ENCODE measurements at regions not wholly inside any gene's neighbourhood (a gene's known extent, or its start where the extent isn't known, plus 50 kb on each side); places are given as distances from the start of the nearest gene placed in this dataset.

DNA sequence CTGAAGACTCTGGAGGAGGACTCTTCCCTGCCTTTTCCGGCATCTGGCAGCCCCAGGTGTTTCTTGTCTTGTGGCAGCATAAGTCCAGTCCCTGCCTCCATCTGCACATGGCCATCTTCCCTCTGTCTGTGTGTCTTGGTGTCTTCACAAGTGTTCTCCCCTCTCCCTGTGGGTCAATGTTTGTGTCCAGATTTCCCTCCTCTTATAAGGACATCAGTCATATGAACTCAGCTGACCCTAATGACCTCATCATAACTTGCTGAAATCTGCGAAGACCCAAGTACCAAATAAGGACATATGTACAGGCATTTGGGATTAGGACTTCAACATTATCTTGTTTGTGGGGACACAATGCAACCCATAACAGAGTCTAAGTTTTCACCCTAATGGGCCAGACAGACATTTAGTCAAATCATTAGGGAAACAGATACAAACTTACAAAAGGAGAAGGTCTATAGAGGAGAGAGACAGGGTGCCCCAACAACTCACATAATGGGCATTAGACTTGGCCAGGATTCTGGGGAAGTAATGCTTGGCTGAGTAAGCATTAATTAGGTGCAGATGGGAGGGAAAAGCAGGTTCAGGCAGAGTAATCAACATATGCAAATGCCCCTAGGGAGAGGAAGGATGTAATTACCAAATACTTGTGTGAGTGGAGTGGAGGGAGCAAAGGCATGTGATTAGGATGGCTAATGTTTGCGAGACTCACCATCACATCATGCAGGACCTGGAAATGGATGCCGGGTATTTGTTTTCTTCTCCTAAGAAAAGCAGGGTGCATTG lies 372.8 kb upstream of the TBL1XR1 start:
- TF ChIP-seq, protein P1, sequence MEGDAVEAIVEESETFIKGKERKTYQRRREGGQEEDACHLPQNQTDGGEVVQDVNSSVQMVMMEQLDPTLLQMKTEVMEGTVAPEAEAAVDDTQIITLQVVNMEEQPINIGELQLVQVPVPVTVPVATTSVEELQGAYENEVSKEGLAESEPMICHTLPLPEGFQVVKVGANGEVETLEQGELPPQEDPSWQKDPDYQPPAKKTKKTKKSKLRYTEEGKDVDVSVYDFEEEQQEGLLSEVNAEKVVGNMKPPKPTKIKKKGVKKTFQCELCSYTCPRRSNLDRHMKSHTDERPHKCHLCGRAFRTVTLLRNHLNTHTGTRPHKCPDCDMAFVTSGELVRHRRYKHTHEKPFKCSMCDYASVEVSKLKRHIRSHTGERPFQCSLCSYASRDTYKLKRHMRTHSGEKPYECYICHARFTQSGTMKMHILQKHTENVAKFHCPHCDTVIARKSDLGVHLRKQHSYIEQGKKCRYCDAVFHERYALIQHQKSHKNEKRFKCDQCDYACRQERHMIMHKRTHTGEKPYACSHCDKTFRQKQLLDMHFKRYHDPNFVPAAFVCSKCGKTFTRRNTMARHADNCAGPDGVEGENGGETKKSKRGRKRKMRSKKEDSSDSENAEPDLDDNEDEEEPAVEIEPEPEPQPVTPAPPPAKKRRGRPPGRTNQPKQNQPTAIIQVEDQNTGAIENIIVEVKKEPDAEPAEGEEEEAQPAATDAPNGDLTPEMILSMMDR (IDR thresholded peaks at IDR 0.05; ENCODE audit: low read depth, low read length) = no peak
- TF ChIP-seq, protein P2, sequence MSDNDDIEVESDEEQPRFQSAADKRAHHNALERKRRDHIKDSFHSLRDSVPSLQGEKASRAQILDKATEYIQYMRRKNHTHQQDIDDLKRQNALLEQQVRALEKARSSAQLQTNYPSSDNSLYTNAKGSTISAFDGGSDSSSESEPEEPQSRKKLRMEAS (IDR thresholded peaks at IDR 0.05; ENCODE audit: low read depth, low read length) = no peak
